ENCODE measurements at regions not wholly inside any gene's neighbourhood (a gene's known extent, or its start where the extent isn't known, plus 50 kb on each side); places are given as distances from the start of the nearest gene placed in this dataset.

GRCh38 chr4:66339007-66339406 lies 668.7 kb upstream of the EPHA5 start:
- Mint-ChIP-seq H3K27me3 (no peaks in the 10 kb centered on the region), H3K4me3 (no peak overlapping the region), H3K27ac (no peak overlapping the region), H3K9me3 (no peaks in the 10 kb centered on the region), H3K4me1 (ENCODE audit: unreplicated experiment) (no peaks in the 10 kb centered on the region), H3K36me3 (no peaks in the 10 kb centered on the region)
- DNase-seq (ENCODE audit: extremely low spot score, unreplicated experiment) = no peak
- no peak for TF ChIP-seq CTCF (conservative IDR thresholded peaks at IDR 0.05)

- TF ChIP-seq CTCF (conservative IDR thresholded peaks at IDR 0.05) = no peak
- Mint-ChIP-seq H3K27ac (no peak overlapping the region), H3K27me3 (no peaks in the 10 kb centered on the region), H3K4me1 (ENCODE audit: unreplicated experiment) (peaks cover 7% of the 10 kb centered on the region), H3K36me3 (no peaks in the 10 kb centered on the region), H3K4me3 (no peak overlapping the region), H3K9me3 (no peaks in the 10 kb centered on the region)
- DNase-seq (ENCODE audit: extremely low spot score, unreplicated experiment) = no peak
These were observed 661.5 kb upstream of the EPHA5 start for GRCh38 chr4:66331761-66332160.

GRCh38 chr4:66330125-66330524 lies 659.8 kb upstream of the EPHA5 start:
- no peak overlapping the region for H3K27ac Mint-ChIP-seq
- H3K4me1 Mint-ChIP-seq (ENCODE audit: unreplicated experiment) = peaks cover 7% of the 10 kb centered on the region
- no peak for DNase-seq (ENCODE audit: extremely low spot score, unreplicated experiment)
- no peaks in the 10 kb centered on the region for H3K36me3 Mint-ChIP-seq
- no peak for TF ChIP-seq CTCF (conservative IDR thresholded peaks at IDR 0.05)
- H3K4me3 Mint-ChIP-seq = no peak overlapping the region
- no peaks in the 10 kb centered on the region for H3K9me3 Mint-ChIP-seq
- H3K27me3 Mint-ChIP-seq = no peaks in the 10 kb centered on the region

- no peak for TF ChIP-seq CTCF (conservative IDR thresholded peaks at IDR 0.05)
- DNase-seq (ENCODE audit: extremely low spot score, unreplicated experiment) = no peak
- no peaks in the 10 kb centered on the region for H3K9me3 Mint-ChIP-seq
- no peaks in the 10 kb centered on the region for H3K27me3 Mint-ChIP-seq
- H3K27ac Mint-ChIP-seq = no peak overlapping the region
- H3K36me3 Mint-ChIP-seq = no peaks in the 10 kb centered on the region
- peaks cover 7% of the 10 kb centered on the region for H3K4me1 Mint-ChIP-seq (ENCODE audit: unreplicated experiment)
- H3K4me3 Mint-ChIP-seq = no peak overlapping the region
These were observed 658.7 kb upstream of the EPHA5 start for GRCh38 chr4:66328803-66329574.

- DNase-seq (ENCODE audit: extremely low spot score, unreplicated experiment) = no peak
- TF ChIP-seq CTCF (conservative IDR thresholded peaks at IDR 0.05) = no peak
- Mint-ChIP-seq H3K36me3 (no peaks in the 10 kb centered on the region), H3K27ac (no peak overlapping the region), H3K4me1 (ENCODE audit: unreplicated experiment) (no peaks in the 10 kb centered on the region), H3K9me3 (peaks cover 10% of the 10 kb centered on the region), H3K4me3 (no peak overlapping the region), H3K27me3 (no peaks in the 10 kb centered on the region)
These were observed 637.6 kb upstream of the EPHA5 start for GRCh38 chr4:66307641-66308438.
